NCI-H2171 treated with DMSO at 0.1 percent for 48 hours (cell line): ENCODE measurements at regions not wholly inside any gene's neighbourhood (a gene's known extent, or its start where the extent isn't known, plus 50 kb on each side); places are given as distances from the start of the nearest gene placed in this dataset.
"Not testable (repeated sequence)": the region's sequence is repeated elsewhere in the genome, so short reads cannot be mapped to it uniquely, and the experiment has no call there.

Experiments used
- DNase-seq: peaks from one replicate; lab custom pipeline; 2025; lab: John Stamatoyannopoulos, UW

DNA sequence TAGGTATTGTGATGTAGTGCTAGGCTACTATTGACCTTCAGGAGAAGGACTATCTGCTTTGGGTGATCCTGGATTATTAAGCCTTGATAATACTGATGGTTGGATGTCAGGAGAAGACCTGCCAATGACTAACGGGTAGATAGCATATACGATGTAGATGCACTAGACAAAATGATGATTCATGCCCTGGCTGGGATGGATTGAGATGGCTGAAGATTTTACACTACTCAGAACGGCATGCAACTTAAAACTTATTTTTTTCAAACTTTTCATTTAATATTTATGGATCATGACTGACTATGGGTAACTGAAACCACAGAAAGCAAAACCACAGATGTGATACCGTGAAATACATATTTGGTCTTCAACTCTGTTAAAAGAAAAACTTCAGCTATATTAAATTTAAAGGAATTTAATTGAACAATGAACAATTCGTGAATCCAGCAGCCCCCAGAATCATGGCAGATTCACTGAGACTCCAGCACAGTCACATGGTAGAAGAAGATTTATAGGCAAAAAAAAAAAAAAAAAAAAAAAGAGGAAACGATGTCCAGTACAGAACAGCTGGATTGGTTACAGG, 124.6 kb upstream of the CDK13 start:
- DNase-seq = no peak

DNA sequence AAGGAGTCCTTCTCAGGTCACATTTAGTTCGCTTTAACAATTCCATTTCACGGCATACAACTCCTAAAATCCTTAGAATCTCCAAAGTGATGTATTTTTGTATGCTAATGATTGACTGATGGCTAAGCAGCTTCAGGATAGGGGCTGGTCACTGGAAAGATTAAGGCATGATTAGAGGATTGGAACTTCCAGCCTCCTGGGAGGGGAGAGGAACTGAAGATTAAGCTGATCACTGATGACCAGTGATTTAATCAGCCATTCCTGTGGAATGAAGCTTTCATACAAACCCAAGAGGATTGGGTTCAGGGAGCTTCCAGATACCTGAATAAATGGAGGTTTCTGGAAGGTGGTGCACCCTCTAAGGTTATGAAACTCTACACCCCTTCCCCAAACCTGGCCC, 123.9 kb upstream of the CDK13 start:
- no peak for DNase-seq

DNA sequence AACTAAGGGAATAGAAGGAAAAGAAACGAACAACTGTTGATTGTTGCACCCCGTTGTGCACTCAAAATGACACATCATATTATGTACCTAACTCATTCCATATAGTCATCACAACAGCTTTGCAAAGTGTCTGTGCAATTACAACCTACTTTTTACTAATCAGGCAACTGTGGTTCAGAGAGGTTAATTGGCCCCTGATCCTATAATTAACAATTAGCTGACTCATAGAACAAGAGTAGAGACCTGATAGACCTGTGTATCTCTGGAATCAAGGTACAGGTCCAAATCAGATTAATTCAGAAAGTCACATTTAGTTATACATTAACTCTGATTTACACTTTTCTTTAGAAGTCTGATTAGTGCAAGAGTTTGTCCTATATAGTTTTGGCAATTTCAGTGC, 122.5 kb upstream of the CDK13 start:
- no peak for DNase-seq

- no peak for DNase-seq
These were observed 121.0 kb upstream of the CDK13 start for GRCh38 chr7:39829028-39829427.

GRCh38 chr7:39832519-39833085, 117.5 kb upstream of the CDK13 start:
- no peak for DNase-seq

DNA sequence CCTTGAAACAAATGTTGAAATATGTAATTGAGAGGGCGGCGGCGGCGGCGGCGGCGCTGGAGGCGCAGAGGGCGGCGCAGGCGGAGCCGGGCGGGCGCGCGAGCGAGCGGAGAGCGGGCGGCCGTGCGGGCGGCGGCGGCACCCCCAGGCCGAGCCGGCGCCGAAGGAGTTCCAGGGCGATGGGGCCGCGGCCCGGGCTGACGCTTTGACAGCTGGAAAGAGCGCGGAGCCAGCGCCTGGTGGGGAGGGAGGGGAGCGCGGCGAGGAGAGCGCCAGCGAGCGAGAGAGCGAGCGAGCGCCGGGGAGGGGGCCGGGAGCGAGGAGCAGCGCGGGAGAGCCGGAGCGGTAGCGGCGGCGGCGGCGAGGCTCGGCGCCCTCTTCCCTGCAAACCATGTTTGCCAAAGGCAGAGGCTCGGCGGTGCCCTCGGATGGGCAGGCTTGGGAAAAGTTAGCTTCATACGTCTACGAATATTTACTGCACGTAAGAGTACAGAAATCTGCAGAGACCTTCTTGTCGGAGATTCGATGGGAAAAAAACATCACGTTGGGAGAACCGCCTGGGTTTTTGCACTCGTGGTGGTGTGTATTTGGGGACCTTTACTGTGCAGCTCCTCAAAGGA, 116.8 kb upstream of the CDK13 start:
- DNase-seq = peak; percentile 77

GRCh38 chr7:39833865-39834634, 116.0 kb upstream of the CDK13 start:
- DNase-seq = not testable (repeated sequence)

GRCh38 chr7:39838326-39838725, 111.7 kb upstream of the CDK13 start:
- peak; percentile 58 for DNase-seq

- no peak for DNase-seq
These were observed 105.0 kb upstream of the CDK13 start for GRCh38 chr7:39845006-39845405.

- no peak for DNase-seq
These were observed 102.8 kb upstream of the CDK13 start for GRCh38 chr7:39847227-39847626.

DNA sequence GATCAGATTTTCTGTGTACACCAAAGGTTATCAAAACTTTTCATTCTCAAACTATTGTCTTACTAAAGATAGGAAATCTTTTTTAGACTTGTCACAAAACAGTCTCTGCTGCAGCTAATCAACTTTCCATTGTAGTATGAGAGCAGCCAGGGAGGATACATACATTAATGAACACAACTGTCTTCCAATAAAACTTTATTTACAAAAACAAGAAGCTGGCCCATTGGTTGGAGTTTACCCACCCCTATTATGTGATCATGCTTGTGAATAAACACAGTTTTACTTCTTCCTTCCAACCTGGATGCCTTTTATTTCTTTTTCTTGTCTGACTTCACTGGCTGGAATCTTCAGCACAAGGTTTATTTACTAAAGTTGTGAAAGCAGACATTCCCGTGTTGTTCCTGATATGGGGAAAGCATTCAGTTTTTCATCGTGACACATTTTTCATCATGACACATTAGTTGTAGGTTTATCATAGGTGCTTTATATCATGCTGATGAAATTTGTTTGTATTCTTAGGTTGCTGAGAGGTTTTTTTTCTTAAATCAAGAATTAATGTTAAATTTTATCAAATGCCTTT, 98.5 kb upstream of the CDK13 start:
- DNase-seq = no peak

DNA sequence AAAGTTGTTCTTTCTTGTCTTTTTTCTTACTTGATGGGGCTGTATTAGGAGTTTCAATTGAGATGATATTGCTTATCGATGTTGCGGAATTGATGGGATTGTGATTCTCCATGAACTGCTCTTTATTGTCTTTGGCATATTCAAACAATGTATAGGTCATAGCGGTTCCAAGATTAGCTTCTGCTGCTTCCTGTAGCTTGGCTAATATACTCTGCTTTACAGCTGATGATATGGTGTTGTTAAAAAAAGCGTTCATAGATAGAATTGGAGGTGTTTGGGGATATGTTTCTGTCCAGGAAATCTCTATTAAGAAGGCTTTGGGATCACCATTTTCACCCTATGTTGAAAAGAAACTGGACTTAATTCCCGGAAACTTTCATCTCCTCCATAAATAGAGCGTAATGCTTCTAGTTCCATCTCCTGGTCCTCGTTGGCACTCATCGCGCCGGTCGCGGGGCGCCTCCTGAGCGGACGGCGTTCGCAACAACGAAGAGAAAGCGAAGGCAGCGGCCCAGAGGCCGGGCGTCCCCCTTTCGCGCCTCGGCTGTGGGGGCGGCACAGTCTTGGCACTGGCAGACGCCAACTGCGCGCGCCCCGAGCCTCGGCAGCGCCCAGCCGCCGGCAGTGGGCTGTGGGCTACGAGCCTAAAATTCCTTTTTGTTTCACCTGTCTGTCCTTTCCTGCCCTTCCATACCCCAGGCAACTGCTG, 95.3 kb upstream of the CDK13 start:
- not testable (repeated sequence) for DNase-seq

DNA sequence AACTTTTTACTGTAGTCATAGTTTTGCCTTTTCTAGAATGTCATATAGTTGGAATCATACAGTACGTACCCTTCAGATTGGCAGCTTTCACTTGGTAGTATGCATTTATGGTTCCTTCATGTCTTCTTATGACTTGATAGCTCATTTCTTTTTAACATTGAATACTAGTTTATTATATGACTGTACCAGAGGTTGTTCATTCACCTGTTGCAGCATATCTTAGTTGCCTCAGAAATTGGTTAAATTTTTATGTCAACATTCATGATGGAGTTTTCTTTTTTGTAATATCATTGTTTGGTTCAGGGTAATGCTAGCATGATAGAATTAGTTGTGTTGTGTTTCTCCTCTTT, 94.8 kb upstream of the CDK13 start:
- DNase-seq = no peak

- not testable (repeated sequence) for DNase-seq
These were observed 86.3 kb upstream of the CDK13 start for GRCh38 chr7:39863675-39864322.

GRCh38 chr7:39869888-39870522, 80.1 kb upstream of the CDK13 start:
- not testable (repeated sequence) for DNase-seq

- not testable (repeated sequence) for DNase-seq
These were observed 78.4 kb upstream of the CDK13 start for GRCh38 chr7:39871610-39872009.

GRCh38 chr7:39880556-39880955, 69.5 kb upstream of the CDK13 start:
- no peak for DNase-seq

DNA sequence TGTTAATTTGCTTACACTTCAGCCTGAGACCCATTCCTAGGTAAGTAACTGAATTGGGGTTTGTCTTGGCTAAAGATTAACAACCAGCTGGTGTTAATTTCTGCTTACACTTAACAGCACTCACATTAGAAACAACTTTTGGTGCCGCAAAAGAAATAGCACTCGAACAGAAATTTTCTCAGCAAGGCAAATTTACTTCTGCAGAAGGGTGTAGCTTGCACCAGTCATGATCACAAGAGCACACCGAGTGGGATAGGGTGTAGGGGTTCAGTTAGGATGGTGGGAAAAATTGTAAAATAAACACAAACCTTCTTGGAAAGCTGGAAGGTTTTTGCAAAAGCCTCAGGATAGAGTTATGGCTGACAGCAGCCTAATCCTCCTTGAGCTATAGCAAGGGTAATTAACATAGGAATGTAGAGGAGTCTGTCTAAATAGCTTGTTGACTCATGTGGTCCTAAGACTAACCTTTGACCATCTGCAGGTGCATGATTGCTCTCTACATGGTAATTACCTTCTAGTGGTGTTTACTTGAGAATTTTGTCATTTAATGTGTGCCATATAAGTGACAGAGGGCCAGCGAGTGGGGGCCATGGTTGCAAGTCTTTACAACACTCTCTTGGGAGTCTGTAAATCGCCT, 67.8 kb upstream of the CDK13 start:
- DNase-seq = no peak

- DNase-seq = no peak
These were observed 66.2 kb upstream of the CDK13 start for GRCh38 chr7:39883812-39884390.

GRCh38 chr7:39888171-39888853, 61.7 kb upstream of the CDK13 start:
- DNase-seq = no peak
